NCI-H2107 treated with DMSO at 0.1 percent for 48 hours (cell line): ENCODE measurements at regions not wholly inside any gene's neighbourhood (a gene's known extent, or its start where the extent isn't known, plus 50 kb on each side); places are given as distances from the start of the nearest gene placed in this dataset.

Source experiments
- DNase-seq: peaks from one replicate; lab custom pipeline; 2025; ENCODE audit not compliant: unreplicated experiment; lab: John Stamatoyannopoulos, UW

DNA sequence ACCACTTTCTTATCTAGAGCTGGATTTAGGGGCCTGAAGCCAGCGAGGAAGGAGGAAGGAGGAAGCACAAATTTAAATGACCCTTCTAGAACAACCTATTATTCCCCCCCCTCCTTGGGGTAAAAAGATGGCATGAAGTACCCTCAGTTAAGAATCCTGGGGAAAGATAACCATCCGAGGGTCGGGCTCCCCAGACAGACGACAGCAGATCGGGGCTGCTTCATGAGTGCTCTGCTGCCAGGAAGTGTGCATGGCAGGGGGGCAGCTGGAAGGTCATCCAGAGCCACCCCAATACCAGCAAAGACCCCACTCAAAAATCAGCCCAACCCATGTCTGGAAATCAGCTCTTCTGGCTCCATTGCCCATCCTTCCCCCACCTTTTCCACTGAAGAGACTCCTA lies 207.5 kb downstream of the CTTN start:
- DNase-seq: no peak

DNA sequence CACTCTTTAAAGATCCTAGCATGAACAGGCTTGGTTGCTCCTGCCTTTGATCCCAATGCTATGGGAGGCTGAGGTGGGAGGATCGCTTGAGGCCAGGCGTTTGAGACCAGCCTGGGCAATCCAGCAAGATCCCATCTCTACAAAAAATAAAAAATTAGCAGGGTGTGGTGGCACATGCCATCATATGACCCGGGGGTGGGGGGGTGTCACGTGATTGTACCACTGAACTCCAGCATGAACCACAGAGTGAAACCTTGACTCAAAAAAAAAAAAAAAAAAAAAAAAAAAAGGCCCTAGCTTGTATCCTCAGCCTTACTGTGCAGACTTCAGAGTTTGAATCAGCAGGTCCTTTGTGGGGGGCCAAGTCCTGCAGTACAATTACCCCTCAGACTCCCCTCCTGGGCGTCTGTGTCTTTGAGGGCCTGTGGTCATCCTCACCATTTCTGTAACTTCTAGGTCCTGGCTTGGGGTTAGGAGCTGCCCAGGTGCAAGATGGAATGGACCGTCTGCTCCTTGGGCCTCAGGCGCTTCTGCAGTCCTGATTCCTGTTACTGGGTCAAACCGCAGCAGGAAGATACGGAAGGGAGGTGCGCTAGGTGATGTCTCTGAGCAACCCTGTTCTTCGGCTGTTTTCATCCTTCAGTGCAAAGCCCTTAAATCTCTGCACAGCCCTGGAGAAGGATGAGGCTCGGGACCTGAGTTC lies 208.1 kb downstream of the CTTN start:
- no peak for DNase-seq

DNA sequence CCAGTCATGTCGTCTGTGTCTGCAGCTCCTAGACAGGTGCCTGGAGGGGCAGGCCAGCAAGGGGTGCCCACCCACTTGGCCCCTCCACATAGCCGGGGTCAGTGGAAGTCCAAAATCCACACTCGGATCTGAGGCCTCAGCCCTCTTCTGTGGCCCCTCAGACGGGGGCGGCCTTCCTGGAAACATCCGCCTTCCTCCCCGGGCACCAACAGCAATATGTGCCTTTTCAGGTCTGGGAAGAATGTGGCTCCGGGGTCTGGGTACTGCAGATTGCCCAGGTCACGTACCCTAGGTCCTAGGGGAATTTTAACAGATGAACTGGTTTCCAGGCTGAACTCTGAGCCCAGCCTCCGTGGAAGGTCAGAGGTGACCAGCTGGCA lies 208.6 kb downstream of the CTTN start:
- DNase-seq: no peak

DNA sequence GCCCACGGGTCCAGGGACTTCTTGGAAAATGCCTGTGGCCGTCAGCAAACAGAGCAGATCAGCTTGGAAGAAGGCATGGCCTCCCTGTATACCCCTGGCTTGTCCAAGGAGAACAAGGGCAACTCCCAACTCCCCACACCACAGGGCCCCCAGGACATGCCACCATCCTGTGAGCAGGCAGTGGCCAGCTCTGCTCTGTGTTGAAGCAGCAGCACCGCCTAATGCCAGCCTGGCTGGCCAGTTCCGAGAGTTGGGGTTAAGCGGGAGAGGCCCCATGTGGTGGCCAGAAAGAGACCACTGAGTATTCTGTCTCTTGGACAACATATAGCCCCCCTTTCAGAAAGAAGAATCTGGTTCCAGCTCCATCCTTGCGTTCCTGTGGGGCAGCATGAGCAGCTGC lies 209.2 kb downstream of the CTTN start:
- DNase-seq: no peak

DNA sequence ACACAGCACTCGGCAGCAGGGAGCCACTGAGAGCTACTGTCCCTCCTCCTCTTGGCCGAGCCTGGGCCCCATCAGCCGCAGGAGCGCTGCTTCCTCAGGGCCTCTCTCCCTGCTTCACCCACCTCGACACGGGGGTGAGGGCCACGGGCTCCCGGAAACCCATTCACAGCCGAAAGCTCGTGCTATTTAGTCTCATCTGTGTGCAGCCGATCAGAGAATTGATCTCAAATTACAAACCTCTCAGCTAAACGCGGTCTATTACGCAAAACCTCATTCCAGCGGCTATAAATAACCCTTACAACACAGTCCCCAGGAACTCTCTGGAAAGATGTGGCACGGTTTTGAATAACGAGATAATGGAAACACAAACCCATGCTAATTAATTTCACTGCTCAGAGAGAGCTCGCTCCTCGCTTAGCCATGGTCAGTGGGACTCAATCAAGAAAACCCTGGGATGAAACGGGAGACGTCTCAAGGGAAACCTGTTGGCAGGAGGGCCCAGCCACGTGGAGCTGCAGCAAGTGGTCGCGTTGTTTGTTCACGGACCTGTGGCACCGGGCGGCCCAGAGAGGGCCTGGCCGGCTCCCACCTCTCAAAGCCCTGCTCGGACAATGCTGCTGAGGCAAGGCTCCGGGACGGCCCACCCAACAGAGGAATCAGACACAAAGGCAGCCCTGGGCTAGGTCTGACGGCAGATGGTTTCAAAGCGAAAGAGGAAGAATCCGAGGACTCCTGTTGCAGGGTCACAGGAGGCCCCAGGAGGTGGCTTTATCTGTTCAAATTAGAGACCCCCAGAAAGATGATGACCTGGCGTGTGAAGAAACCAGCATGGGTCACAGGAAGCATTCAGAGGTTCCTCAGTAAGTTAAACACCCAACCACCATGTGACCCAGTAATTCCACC lies 210.5 kb downstream of the CTTN start:
- DNase-seq: peak; percentile 95

DNA sequence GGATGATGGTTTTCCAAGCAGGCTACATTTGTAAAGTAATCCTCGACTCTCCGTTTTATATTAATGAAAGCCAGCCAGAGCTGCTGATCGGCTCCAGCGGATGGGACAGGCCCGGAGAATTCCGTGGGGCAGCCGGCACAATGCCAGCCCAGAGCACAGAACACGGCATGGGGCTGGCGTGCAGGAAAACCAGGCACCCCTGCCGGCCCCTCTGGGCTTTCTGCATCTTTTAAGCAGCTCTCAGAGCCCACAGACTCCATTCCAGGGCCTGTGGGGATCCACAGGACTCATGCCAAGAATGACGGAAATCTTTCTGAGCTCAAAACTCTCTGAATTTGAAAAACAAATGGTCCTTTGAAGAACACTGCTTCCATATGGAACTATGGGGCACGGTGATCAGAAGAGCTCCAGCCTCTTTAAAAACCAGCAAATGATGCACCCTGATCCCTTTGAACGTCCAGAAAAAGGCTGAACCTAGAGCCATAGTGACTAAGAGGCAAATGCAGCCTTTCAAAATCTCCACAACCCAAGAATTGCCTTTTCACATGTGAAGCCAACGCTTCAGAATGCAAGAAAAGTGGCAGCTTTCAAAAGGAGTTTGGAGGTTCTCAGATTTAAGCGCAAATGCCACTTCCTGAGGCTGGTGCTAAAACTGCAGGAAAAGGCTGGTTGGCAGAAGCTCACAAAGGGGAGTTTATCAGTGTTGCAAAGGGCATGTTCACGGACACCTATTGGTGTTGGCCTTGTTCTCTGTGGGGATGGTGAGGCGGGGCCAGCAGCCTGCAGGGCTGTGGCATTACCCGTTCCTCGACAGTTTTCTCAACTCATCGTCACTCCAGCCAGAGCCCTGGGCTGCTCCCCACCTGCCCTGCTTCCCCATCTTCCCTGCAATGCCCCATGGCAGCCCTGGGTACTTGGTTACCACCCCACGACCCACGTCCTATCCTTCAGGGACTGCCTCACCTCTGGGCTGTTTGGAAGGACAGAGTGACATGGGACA lies 212.5 kb downstream of the CTTN start:
- DNase-seq: no peak

DNA sequence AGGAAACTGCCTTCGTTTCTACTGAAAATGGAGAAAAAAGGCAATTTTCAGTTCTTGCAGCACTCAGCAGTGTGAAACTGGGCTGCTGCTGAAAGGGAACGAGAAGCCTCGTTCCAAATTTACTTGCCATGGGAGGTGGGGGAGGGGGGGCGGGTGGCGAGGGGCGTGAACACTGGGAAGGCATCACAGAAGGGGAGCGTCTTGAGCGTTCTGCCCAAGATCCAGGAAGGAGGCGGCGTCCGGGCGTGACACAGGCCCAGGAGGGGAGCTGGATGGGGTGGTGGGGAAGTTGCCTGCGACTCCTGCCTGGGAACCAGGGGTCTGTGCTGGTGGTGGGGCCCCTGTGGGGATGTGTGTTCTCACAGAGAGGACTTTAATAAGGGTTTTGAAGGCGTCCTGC lies 213.5 kb downstream of the CTTN start:
- DNase-seq: no peak

DNA sequence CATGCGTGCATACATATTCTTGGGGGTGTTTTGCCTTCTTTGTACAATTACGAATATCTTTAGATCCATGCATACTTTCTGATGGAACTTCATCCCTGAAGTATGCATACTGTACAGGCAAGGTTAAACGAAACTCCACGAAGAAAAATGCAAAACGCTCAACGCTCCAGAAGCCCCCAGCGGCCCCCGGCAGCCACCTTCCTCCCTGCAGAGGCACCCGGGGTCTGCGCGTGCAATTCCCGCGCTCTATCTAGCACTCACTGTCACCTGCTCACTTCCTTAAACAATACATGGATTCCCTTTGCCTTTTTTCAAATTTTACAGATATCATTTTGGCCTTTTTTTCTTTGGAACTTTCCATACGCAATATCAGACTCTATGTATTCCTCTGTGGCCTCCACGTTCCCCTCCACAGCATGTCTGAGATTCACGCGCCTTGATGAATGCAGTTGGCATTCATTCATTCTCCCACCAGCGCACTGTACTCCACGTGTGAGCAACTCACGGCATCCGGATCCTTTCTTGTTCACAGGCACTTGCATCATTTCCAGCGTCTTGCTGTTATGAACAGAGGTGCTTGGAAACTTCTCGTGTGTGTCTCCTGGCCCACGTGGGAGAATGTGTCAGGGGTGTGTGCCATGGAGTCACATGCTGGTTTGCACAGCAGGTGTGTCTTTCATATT lies 214.3 kb downstream of the CTTN start:
- DNase-seq: no peak

DNA sequence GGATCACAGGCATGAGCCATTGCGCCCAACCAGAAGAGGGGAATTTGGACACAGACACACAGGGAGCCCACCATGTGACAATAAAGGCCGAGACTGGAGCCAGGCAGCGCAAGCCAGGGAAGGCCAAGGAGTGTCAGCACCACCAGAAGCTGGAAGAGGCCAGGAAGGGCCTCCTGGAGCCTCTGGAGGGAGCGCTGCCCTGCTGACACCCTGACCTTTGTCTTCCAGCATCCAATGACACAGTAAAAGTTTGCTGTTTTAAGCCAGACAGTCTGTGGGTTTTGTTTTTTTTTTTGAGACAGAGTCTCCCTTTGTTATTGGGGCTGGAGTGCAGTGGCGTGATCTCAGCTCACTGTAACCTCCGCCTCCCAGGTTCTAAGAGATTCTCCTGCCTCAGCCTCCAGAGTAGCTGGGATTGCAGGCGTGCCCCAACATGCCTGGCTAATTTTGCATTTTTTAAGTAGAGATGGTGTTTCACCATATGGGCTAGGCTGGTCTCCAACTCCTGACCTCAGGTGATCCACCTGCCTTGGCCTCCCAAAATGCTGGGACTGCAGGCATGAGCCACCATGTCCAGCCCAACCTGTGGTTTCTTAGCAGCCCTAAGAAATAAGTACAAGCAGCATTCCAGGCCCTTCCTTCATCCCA lies 215.8 kb downstream of the CTTN start:
- DNase-seq: no peak

DNA sequence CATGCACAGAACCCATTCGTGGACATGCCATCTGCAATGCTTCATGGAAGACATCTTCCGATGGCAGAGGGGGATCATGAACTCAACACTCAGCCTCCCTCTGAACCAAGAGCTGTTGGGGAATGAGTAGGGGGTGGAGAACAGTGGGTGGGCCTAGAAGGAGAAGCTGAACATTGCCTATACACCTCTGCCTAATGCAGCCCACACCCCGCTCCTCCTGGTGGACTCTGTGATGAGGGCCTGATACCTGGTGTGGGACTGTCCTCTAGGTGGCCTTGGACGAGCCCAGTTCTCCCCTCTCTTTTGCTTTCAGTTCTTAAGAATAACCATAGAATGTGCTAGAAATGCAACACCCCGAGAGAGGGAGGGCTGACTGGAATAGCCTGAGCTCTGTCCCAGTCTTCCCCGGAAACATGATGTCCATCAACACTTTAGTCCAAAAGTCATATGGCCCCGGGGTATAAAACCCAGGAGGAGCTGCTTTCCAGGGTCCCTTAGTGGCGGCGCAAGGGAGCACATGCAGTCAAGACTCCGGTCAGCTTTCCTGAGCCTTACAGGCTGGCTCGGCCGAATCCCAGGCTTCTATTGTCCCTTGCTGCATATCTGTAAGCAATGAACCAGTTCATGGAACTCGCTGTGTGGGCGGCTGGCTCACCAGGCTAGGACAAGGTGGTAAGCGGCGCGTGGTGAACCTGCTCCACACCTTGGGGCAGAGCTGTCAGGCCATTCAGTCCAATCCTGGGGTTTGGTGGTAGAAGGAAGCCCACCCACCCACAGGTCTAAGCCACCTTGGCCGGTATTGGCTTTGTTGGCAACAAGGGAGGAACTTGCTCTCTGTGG lies 216.9 kb downstream of the CTTN start:
- no peak for DNase-seq

DNA sequence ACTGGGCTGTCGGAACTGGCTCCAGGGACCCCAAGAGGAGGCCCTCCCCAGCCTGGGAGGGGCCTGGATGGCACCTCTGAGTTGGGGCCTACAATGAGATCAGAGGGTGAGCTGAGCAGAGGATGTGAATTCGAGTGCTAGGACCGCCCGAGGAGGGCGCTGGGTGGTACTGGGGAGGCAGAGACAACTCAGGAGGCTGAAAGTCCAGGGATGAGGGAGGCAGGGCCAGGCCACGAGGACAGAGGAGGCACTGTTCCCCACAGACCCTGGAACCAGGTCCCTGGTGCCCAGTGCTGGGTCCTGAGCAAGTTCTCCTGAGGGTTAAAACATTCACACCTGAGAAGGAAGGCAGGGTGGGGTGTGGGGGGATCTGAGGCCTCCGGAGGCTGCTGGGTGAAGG lies 218.0 kb downstream of the CTTN start:
- no peak for DNase-seq

DNA sequence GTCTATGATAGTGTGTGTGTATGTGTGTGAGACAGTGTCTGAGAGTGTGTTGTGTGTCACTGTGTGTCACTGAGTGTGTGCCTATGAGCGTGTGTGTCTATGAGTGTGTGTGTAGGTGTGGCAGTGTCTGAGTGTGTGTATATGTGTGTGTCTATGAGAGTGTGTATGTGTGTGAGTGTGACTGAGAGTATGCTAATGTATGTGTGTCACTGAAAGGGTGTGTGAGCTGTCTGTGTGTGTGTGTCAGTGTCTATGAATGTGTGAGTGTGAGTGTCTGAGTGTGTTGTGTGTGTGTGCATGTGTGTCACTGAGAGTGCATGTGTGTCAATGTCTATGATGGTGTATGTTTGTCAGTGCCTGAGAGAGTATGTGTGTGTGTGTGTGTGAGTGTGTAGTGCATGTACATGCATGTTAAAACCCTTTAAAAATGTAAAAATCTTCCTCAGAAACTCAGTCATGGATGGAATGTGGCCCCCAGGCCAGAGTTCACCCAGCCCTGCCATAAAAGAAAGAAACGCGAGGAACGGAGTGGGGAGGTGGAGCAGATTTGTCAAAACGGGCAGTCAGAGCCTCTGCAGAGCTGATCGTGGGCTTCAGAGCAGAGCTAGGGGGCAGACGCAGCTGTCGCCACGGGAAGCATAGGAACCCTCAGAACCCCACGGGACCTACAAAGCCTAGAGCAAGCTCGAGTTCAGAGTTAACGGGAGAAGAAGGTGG lies 218.8 kb downstream of the CTTN start:
- no peak for DNase-seq

DNA sequence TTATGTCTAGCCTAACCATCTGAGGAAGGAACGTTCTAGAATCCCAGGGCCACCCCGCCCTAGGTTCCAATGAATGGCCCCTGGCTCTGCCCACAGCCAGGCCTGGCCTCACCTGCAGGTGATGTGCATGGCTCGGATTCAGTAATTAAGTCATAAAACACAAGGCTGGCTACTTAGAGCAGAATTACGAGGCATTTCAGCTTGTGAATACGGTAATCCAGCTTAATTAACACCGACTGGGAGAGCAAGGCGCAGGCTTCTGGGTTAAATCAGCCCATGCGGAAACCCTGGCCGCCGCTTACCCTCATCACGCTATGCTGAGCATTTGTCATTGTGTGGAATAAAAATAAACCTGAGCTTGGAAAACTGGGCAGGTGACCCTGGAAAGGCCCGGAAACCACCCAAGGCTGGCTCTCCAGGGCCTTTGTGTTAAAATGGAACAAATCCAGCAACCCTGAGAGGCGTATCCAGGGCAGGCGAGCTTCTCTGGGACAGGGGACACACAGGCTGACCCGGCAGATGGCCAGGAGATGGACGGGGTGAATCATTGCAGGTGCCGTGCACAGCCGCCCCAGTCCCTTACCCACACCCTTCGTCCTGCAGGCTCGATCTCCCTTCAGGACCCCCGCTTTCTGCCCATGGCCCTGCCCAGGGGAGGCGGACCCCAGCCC lies 220.2 kb downstream of the CTTN start:
- DNase-seq: no peak

DNA sequence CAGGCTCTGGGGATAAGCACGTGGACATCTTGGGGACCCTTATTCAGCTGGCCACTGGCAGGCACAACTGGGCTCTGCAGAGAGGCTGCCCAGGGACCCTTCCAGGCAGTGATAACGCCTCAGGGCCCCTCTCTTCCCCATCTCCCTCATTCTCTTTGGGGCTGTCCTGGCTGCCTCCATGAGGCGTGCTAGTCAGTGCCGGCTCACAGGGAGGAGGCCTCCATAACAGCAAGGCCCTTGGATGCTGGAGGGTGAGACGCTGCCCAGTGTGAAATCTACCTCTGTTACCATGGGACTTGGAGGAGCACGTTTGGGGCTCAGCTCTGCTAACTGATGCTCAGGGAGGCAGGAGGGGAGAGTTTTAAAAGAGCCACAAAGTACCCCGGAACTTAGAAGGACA lies 221.3 kb downstream of the CTTN start:
- no peak for DNase-seq

DNA sequence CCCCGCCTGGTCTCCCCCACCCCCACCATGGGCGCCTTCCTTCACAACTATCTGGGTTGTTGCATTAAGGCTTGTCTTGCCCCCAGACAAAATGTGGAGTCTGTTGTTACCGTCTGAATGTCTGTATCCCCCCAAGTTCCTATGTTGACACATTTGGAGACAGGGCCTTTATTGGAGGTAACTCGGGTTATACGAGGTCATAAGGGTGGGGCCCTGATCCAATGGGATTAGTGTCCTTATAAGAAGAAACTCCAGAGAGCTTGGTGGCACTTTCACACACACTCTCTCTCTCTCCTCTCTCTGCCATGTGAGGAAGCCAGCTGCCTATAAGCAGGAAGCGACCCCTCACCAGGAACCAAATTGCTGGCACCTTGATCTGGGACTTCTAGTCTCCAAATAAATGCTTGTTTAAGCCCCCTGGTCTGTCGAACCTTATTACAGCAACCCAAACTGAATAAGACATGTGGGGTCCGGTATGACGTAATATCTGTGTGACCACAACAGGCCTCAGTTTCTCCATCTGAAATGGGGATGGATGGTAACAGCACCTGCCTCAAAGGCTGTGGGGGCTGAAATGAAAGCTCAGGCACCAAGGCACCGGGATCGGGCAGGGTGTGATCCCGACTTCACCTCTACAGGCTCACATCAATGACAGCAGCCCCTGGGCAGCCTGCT lies 222.3 kb downstream of the CTTN start:
- no peak for DNase-seq

DNA sequence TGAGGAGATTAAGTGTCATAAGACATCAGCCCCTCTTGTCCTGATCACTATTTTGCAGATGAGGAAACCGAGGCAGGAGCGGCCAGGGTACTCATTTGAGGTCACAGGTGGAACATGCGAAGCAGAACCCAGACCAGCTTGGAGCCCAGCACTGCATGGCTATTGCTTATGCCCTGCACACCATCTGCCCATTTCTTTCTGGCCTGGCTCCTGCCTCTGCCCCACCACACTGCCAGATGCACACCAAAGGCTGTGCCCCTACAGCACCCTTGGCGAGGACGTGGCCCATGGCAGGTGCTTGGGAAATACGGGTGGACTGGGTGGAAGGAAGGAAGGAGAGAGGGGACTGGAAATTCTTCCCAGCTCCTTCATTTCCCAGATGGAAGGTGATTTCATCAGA lies 222.9 kb downstream of the CTTN start:
- no peak for DNase-seq

DNA sequence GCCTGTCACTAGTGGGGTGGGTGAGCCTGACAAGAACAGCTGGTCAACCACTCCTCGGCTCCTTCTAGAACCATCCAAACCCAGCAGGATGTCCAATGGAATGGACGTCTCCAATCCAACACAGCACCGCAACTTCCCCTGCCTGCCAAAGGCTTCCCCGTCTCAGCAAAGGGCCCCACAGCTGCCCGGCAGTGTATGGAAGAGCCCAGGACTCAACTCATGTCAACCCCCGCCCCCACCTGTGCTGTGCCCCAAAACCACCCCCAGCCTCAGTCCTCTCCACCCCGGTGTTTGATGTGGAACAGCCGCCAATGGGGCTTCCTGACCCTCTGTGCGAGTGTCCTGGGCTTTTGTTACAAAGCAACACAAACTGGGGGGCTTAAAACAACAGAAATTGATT lies 223.8 kb downstream of the CTTN start:
- no peak for DNase-seq
